LNCaP clone FGC (cell line): ENCODE measurements at regions not wholly inside any gene's neighbourhood (a gene's known extent, or its start where the extent isn't known, plus 50 kb on each side); places are given as distances from the start of the nearest gene placed in this dataset.
A peak's percentile ranks its signal among the peaks of the same experiment; 100 is the strongest.
"Not testable (repeated sequence)": the region's sequence is repeated elsewhere in the genome, so short reads cannot be mapped to it uniquely, and the experiment has no call there.

Source experiments
- DNase-seq: peaks from one replicate; pipeline ENCODE4 v3.0.0-alpha.2; 2011; ENCODE audit warnings: low read depth
- H3K4me3 ChIP-seq: 2 replicates; pipeline ENCODE4 v1.5.1; 2011; ENCODE audit warnings: mild to moderate bottlenecking, low read depth, low read length, control low read depth
- CTCF ChIP-seq: IDR thresholded peaks from 2 replicates; pipeline ENCODE4 v1.5.1; 2012; ENCODE audit warnings: mild to moderate bottlenecking; ENCODE audit not compliant: control insufficient read depth, insufficient read depth; ENCODE audit errors: extremely low read depth

- not testable (repeated sequence) for DNase-seq, H3K4me3 ChIP-seq
- peak; percentile 46 for TF ChIP-seq CTCF
Measured at GRCh38 chr16:29181921-29182411, 197.1 kb downstream of the LAT start.

- DNase-seq, H3K4me3 ChIP-seq: not testable (repeated sequence)
Measured at GRCh38 chr16:29181254-29181780, 196.5 kb downstream of the LAT start.

GRCh38 chr16:29180206-29180600 is 195.4 kb downstream of the LAT start:
- H3K4me3 ChIP-seq = not testable (repeated sequence)

GRCh38 chr16:29179401-29180205 is 194.8 kb downstream of the LAT start:
- H3K4me3 ChIP-seq, DNase-seq: not testable (repeated sequence)

More at GRCh38 chr16:29180206-29180600, 195.4 kb downstream of the LAT start:
- DNase-seq = not testable (repeated sequence)

GRCh38 chr16:29177888-29178726 is 193.3 kb downstream of the LAT start:
- not testable (repeated sequence) for DNase-seq, H3K4me3 ChIP-seq

- not testable (repeated sequence) for H3K4me3 ChIP-seq, DNase-seq
Measured at GRCh38 chr16:29177203-29177887, 192.5 kb downstream of the LAT start.

GRCh38 chr16:29176822-29177202 is 192.0 kb downstream of the LAT start:
- not testable (repeated sequence) for DNase-seq

GRCh38 chr16:29176154-29176470 is 191.3 kb downstream of the LAT start:
- not testable (repeated sequence) for H3K4me3 ChIP-seq, DNase-seq

More at GRCh38 chr16:29176822-29177202, 192.0 kb downstream of the LAT start:
- H3K4me3 ChIP-seq = not testable (repeated sequence)

- H3K4me3 ChIP-seq, DNase-seq: not testable (repeated sequence)
Measured at GRCh38 chr16:29175411-29176153, 190.7 kb downstream of the LAT start.

GRCh38 chr16:29173371-29174305 is 188.8 kb downstream of the LAT start:
- DNase-seq, H3K4me3 ChIP-seq: not testable (repeated sequence)

GRCh38 chr16:29172098-29172724 is 187.4 kb downstream of the LAT start:
- H3K4me3 ChIP-seq, DNase-seq: not testable (repeated sequence)

- not testable (repeated sequence) for H3K4me3 ChIP-seq, DNase-seq
Measured at GRCh38 chr16:29171296-29171695, 186.4 kb downstream of the LAT start.

- H3K4me3 ChIP-seq, DNase-seq: not testable (repeated sequence)
Measured at GRCh38 chr16:29170393-29171119, 185.7 kb downstream of the LAT start.

- not testable (repeated sequence) for DNase-seq
Measured at GRCh38 chr16:29169295-29169994, 184.6 kb downstream of the LAT start.

More at GRCh38 chr16:29169295-29169994, 184.6 kb downstream of the LAT start:
- H3K4me3 ChIP-seq = not testable (repeated sequence)
